Dermis microvascular lymphatic vessel endothelial cell (primary cell): ENCODE measurements at regions not wholly inside any gene's neighbourhood (a gene's known extent, or its start where the extent isn't known, plus 50 kb on each side); places are given as distances from the start of the nearest gene placed in this dataset.
"Not testable (repeated sequence)": the region's sequence is repeated elsewhere in the genome, so short reads cannot be mapped to it uniquely, and the experiment has no call there.

ENCODE experiments used
- DNase-seq, 2 donors: peaks; one replicate each; pipeline versions ENCODE4 v3.0.0 to v3.0.0-alpha.2; 2010; ENCODE audit warnings: low read depth in 2 of 2

GRCh38 chr15:35209838-35210237 is 124.7 kb upstream of the NANOGP8 start:
- no peak for DNase-seq

- no peak for DNase-seq
Observed at GRCh38 chr15:35208353-35208752, 123.3 kb upstream of the NANOGP8 start.

- DNase-seq: peak in 1 of 2 donors; percentile 8
Observed at GRCh38 chr15:35206060-35206675, 121.1 kb upstream of the NANOGP8 start.

GRCh38 chr15:35198197-35198596 is 113.1 kb upstream of the NANOGP8 start:
- no peak for DNase-seq

- DNase-seq: no peak
Observed at GRCh38 chr15:35197754-35198153, 112.7 kb upstream of the NANOGP8 start.

GRCh38 chr15:35197306-35197705 is 112.2 kb upstream of the NANOGP8 start:
- no peak for DNase-seq

- no peak for DNase-seq
Observed at GRCh38 chr15:35196273-35196672, 111.2 kb upstream of the NANOGP8 start.

- no peak for DNase-seq
Observed at GRCh38 chr15:35195649-35196048, 110.6 kb upstream of the NANOGP8 start.

- DNase-seq: no peak
Observed at GRCh38 chr15:35195031-35195430, 109.9 kb upstream of the NANOGP8 start.

GRCh38 chr15:35194296-35194695 is 109.2 kb upstream of the NANOGP8 start:
- DNase-seq: no peak

- no peak for DNase-seq
Observed at GRCh38 chr15:35191783-35192182, 106.7 kb upstream of the NANOGP8 start.

- DNase-seq: no peak
Observed at GRCh38 chr15:35186346-35186745, 101.3 kb upstream of the NANOGP8 start.

- DNase-seq: no peak
Observed at GRCh38 chr15:35184646-35185045, 99.6 kb upstream of the NANOGP8 start.

- DNase-seq: no peak
Observed at GRCh38 chr15:35182841-35183479, 97.9 kb upstream of the NANOGP8 start.

GRCh38 chr15:35181538-35181937 is 96.4 kb upstream of the NANOGP8 start:
- DNase-seq: peak in 1 of 2 donors; percentile 33

- no peak for DNase-seq
Observed at GRCh38 chr15:35179739-35180138, 94.6 kb upstream of the NANOGP8 start.

- DNase-seq: not testable (repeated sequence)
Observed at GRCh38 chr15:35178186-35178585, 93.1 kb upstream of the NANOGP8 start.

GRCh38 chr15:35174948-35175347 is 89.9 kb upstream of the NANOGP8 start:
- no peak for DNase-seq

GRCh38 chr15:35173444-35174118 is 88.5 kb upstream of the NANOGP8 start:
- DNase-seq: no peak

- no peak for DNase-seq
Observed at GRCh38 chr15:35170207-35170606, 85.1 kb upstream of the NANOGP8 start.

GRCh38 chr15:35168464-35168863 is 83.4 kb upstream of the NANOGP8 start:
- DNase-seq: peak in 1 of 2 donors; percentile 38

GRCh38 chr15:35167675-35168074 is 82.6 kb upstream of the NANOGP8 start:
- DNase-seq: no peak
